ENCODE measurements at regions not wholly inside any gene's neighbourhood (a gene's known extent, or its start where the extent isn't known, plus 50 kb on each side); places are given as distances from the start of the nearest gene placed in this dataset.

- ChIA-PET POLR2A (no interaction called here), CTCF (interaction anchor here (2.3 kb wide), 1 partner anchor 12 kb away, joined by 11 read pairs; no protein-coding TSS in a partner anchor)
- no peak for DNase-seq (ENCODE audit: extremely low spot score)
- TF ChIP-seq CTCF (IDR thresholded peaks at IDR 0.05; ENCODE audit: control extremely low read depth, extremely low read depth, low read depth, missing control alignments), result no peak
These were observed 65.9 kb upstream of the KLHL25 start for GRCh38 chr15:85860394-85861161.

- TF ChIP-seq CTCF (IDR thresholded peaks at IDR 0.05; ENCODE audit: control extremely low read depth, extremely low read depth, low read depth, missing control alignments), result peak; percentile 57
- DNase-seq (ENCODE audit: extremely low spot score), result peak; percentile 35
- CTCF ChIA-PET, result interaction anchor here (1.9 kb wide), 1 partner anchor 878 kb away, joined by 6 read pairs; no protein-coding TSS in a partner anchor
- POLR2A ChIA-PET, result no interaction called here
These were observed 70.5 kb upstream of the KLHL25 start for GRCh38 chr15:85865070-85865684.

- POLR2A ChIA-PET, result no interaction called here
- no peak for TF ChIP-seq CTCF (IDR thresholded peaks at IDR 0.05; ENCODE audit: control extremely low read depth, extremely low read depth, low read depth, missing control alignments)
- CTCF ChIA-PET, result interaction anchor here (1.7 kb wide), 1 partner anchor 9 kb away, joined by 6 read pairs; no protein-coding TSS in a partner anchor
- no peak for DNase-seq (ENCODE audit: extremely low spot score)
These were observed 72.5 kb upstream of the KLHL25 start for GRCh38 chr15:85867250-85867649.

- POLR2A ChIA-PET, result no interaction called here
- no peak for TF ChIP-seq CTCF (IDR thresholded peaks at IDR 0.05; ENCODE audit: control extremely low read depth, extremely low read depth, low read depth, missing control alignments)
- DNase-seq (ENCODE audit: extremely low spot score), result no peak
- CTCF ChIA-PET, result interaction anchor here (1.2 to 1.7 kb wide), 2 partner anchors 11 to 14 kb away, joined by 3 to 5 read pairs; no protein-coding TSS in a partner anchor
These were observed 74.4 kb upstream of the KLHL25 start for GRCh38 chr15:85869124-85869523.

- no peak for TF ChIP-seq CTCF (IDR thresholded peaks at IDR 0.05; ENCODE audit: control extremely low read depth, extremely low read depth, low read depth, missing control alignments)
- ChIA-PET POLR2A (no interaction called here), CTCF (interaction anchor here (1.2 to 1.7 kb wide), 2 partner anchors 15 to 30 kb away, joined by 3 read pairs; no protein-coding TSS in a partner anchor)
- DNase-seq (ENCODE audit: extremely low spot score), result no peak
These were observed 75.7 kb upstream of the KLHL25 start for GRCh38 chr15:85870216-85871014.

- TF ChIP-seq CTCF (IDR thresholded peaks at IDR 0.05; ENCODE audit: control extremely low read depth, extremely low read depth, low read depth, missing control alignments), result no peak
- CTCF ChIA-PET, result interaction anchor here (2.5 kb wide), 1 partner anchor 12 kb away, joined by 11 read pairs; no protein-coding TSS in a partner anchor
- POLR2A ChIA-PET, result no interaction called here
- no peak for DNase-seq (ENCODE audit: extremely low spot score)
These were observed 76.8 kb upstream of the KLHL25 start for GRCh38 chr15:85871545-85871944.
